ENCODE measurements at regions not wholly inside any gene's neighbourhood (a gene's known extent, or its start where the extent isn't known, plus 50 kb on each side); places are given as distances from the start of the nearest gene placed in this dataset.

- no peak overlapping the region for H3K27ac Mint-ChIP-seq (ENCODE audit: unreplicated experiment)
- no peak overlapping the region for H3K4me3 ChIP-seq (ENCODE audit: insufficient read depth, low read depth, low read length)
- no peaks in the 10 kb centered on the region for H3K27me3 ChIP-seq (ENCODE audit: insufficient read depth, low read length)
- no peak overlapping the region for H3K4me3 Mint-ChIP-seq (ENCODE audit: unreplicated experiment)
- no peak overlapping the region for H3K4me2 ChIP-seq (ENCODE audit: low read length)
- no peaks in the 10 kb centered on the region for H3K36me3 ChIP-seq (ENCODE audit: insufficient read depth, low read length)
- peaks cover 4% of the 10 kb centered on the region for H3K9me3 Mint-ChIP-seq (ENCODE audit: unreplicated experiment)
- H3K27me3 Mint-ChIP-seq (ENCODE audit: low read depth, unreplicated experiment): no peaks in the 10 kb centered on the region
- peak; percentile 0 for DNase-seq (ENCODE audit: low read depth)
- no peak for FAIRE-seq
- peaks cover 9% of the 10 kb centered on the region for H3K4me1 Mint-ChIP-seq (ENCODE audit: low read depth, unreplicated experiment)
- H3K36me3 Mint-ChIP-seq (ENCODE audit: low read depth, unreplicated experiment): no peaks in the 10 kb centered on the region
- no peak for TF ChIP-seq CTCF (IDR thresholded peaks at IDR 0.05; ENCODE audit: insufficient read depth, low read depth, low read length)
- no peak for TF ChIP-seq EZH2 (IDR thresholded peaks at IDR 0.05; ENCODE audit: insufficient read depth, low read length)
- H3K79me2 ChIP-seq (ENCODE audit: insufficient read depth, low read length): no peaks in the 10 kb centered on the region
- no peak overlapping the region for H3K27ac ChIP-seq (ENCODE audit: low read depth, low read length)
- H4K20me1 ChIP-seq (ENCODE audit: insufficient read depth, low read length): no peaks in the 10 kb centered on the region
- no peaks in the 10 kb centered on the region for H3K9me3 ChIP-seq (ENCODE audit: insufficient read depth, low read depth, low read length)
- H3K9ac ChIP-seq (ENCODE audit: low read length): no peak overlapping the region
- H3K4me1 ChIP-seq (ENCODE audit: insufficient read depth, low read length): peaks cover 18% of the 10 kb centered on the region
- H2AFZ ChIP-seq (ENCODE audit: low read depth, low read length): no peak overlapping the region
Measured at GRCh38 chr6:165184192-165184979, 125.0 kb downstream of the C6orf118 start.

GRCh38 chr6:165183496-165184140 lies 125.8 kb downstream of the C6orf118 start:
- no peak overlapping the region for H3K4me2 ChIP-seq (ENCODE audit: low read length)
- Mint-ChIP-seq H3K4me3 (ENCODE audit: unreplicated experiment) (no peak overlapping the region), H3K9me3 (ENCODE audit: unreplicated experiment) (peaks cover 4% of the 10 kb centered on the region), H3K27ac (ENCODE audit: unreplicated experiment) (no peak overlapping the region), H3K27me3 (ENCODE audit: low read depth, unreplicated experiment) (no peaks in the 10 kb centered on the region), H3K36me3 (ENCODE audit: low read depth, unreplicated experiment) (no peaks in the 10 kb centered on the region), H3K4me1 (ENCODE audit: low read depth, unreplicated experiment) (peaks cover 9% of the 10 kb centered on the region)
- no peak overlapping the region for H3K9ac ChIP-seq (ENCODE audit: low read length)
- no peak for DNase-seq (ENCODE audit: low read depth)
- no peak overlapping the region for H3K4me3 ChIP-seq (ENCODE audit: insufficient read depth, low read depth, low read length)
- H3K27ac ChIP-seq (ENCODE audit: low read depth, low read length): no peak overlapping the region
- H3K9me3 ChIP-seq (ENCODE audit: insufficient read depth, low read depth, low read length): no peaks in the 10 kb centered on the region
- H3K36me3 ChIP-seq (ENCODE audit: insufficient read depth, low read length): no peaks in the 10 kb centered on the region
- TF ChIP-seq CTCF (IDR thresholded peaks at IDR 0.05; ENCODE audit: insufficient read depth, low read depth, low read length): no peak
- no peak for TF ChIP-seq EZH2 (IDR thresholded peaks at IDR 0.05; ENCODE audit: insufficient read depth, low read length)
- H4K20me1 ChIP-seq (ENCODE audit: insufficient read depth, low read length): no peaks in the 10 kb centered on the region
- no peaks in the 10 kb centered on the region for H3K27me3 ChIP-seq (ENCODE audit: insufficient read depth, low read length)
- peaks cover 18% of the 10 kb centered on the region for H3K4me1 ChIP-seq (ENCODE audit: insufficient read depth, low read length)
- H3K79me2 ChIP-seq (ENCODE audit: insufficient read depth, low read length): no peaks in the 10 kb centered on the region
- FAIRE-seq: no peak
- H2AFZ ChIP-seq (ENCODE audit: low read depth, low read length): no peak overlapping the region

GRCh38 chr6:165183071-165183470 lies 126.3 kb downstream of the C6orf118 start:
- Mint-ChIP-seq H3K27me3 (ENCODE audit: low read depth, unreplicated experiment) (no peaks in the 10 kb centered on the region), H3K36me3 (ENCODE audit: low read depth, unreplicated experiment) (no peaks in the 10 kb centered on the region), H3K4me3 (ENCODE audit: unreplicated experiment) (no peak overlapping the region), H3K27ac (ENCODE audit: unreplicated experiment) (no peak overlapping the region), H3K4me1 (ENCODE audit: low read depth, unreplicated experiment) (peaks cover 13% of the 10 kb centered on the region), H3K9me3 (ENCODE audit: unreplicated experiment) (peaks cover 4% of the 10 kb centered on the region)
- no peak overlapping the region for H2AFZ ChIP-seq (ENCODE audit: low read depth, low read length)
- H3K36me3 ChIP-seq (ENCODE audit: insufficient read depth, low read length): no peaks in the 10 kb centered on the region
- no peak overlapping the region for H3K27ac ChIP-seq (ENCODE audit: low read depth, low read length)
- TF ChIP-seq EZH2 (IDR thresholded peaks at IDR 0.05; ENCODE audit: insufficient read depth, low read length) (no peak), CTCF (IDR thresholded peaks at IDR 0.05; ENCODE audit: insufficient read depth, low read depth, low read length) (no peak)
- H3K9me3 ChIP-seq (ENCODE audit: insufficient read depth, low read depth, low read length): no peaks in the 10 kb centered on the region
- FAIRE-seq (no peak), DNase-seq (ENCODE audit: low read depth) (no peak)
- no peaks in the 10 kb centered on the region for H3K27me3 ChIP-seq (ENCODE audit: insufficient read depth, low read length)
- H3K4me2 ChIP-seq (ENCODE audit: low read length): no peak overlapping the region
- H3K79me2 ChIP-seq (ENCODE audit: insufficient read depth, low read length): no peaks in the 10 kb centered on the region
- no peak overlapping the region for H3K4me3 ChIP-seq (ENCODE audit: insufficient read depth, low read depth, low read length)
- H3K4me1 ChIP-seq (ENCODE audit: insufficient read depth, low read length): peaks cover 22% of the 10 kb centered on the region
- no peak overlapping the region for H3K9ac ChIP-seq (ENCODE audit: low read length)
- H4K20me1 ChIP-seq (ENCODE audit: insufficient read depth, low read length): no peaks in the 10 kb centered on the region
